ENCODE measurements at regions not wholly inside any gene's neighbourhood (a gene's known extent, or its start where the extent isn't known, plus 50 kb on each side); places are given as distances from the start of the nearest gene placed in this dataset.
"Not testable (repeated sequence)": the region's sequence is repeated elsewhere in the genome, so short reads cannot be mapped to it uniquely, and the experiment has no call there.

- DNase-seq, result peak; percentile 49
These were observed 214.6 kb upstream of the FAM241A start for GRCh38 chr4:111930659-111931058.

GRCh38 chr4:111933703-111934102 is 211.6 kb upstream of the FAM241A start:
- DNase-seq, result no peak

GRCh38 chr4:111934314-111934713 is 210.9 kb upstream of the FAM241A start:
- no peak for DNase-seq

- DNase-seq, result peak; percentile 25
These were observed 207.9 kb upstream of the FAM241A start for GRCh38 chr4:111937368-111937767.

GRCh38 chr4:111941957-111942356 is 203.3 kb upstream of the FAM241A start:
- no peak for DNase-seq

GRCh38 chr4:111943796-111944203 is 201.5 kb upstream of the FAM241A start:
- DNase-seq, result peak; percentile 59

- no peak for DNase-seq
These were observed 200.2 kb upstream of the FAM241A start for GRCh38 chr4:111945014-111945413.

GRCh38 chr4:111946800-111947199 is 198.5 kb upstream of the FAM241A start:
- DNase-seq, result peak; percentile 36

- no peak for DNase-seq
These were observed 192.6 kb upstream of the FAM241A start for GRCh38 chr4:111952688-111953087.

- DNase-seq, result no peak
These were observed 190.7 kb upstream of the FAM241A start for GRCh38 chr4:111954550-111954949.

GRCh38 chr4:111955001-111955400 is 190.3 kb upstream of the FAM241A start:
- DNase-seq, result no peak

- peak; percentile 76 for DNase-seq
These were observed 188.1 kb upstream of the FAM241A start for GRCh38 chr4:111957116-111957515.

GRCh38 chr4:111957997-111958396 is 187.3 kb upstream of the FAM241A start:
- no peak for DNase-seq

- DNase-seq, result peak; percentile 84
These were observed 186.0 kb upstream of the FAM241A start for GRCh38 chr4:111959222-111959621.

GRCh38 chr4:111960241-111960667 is 185.0 kb upstream of the FAM241A start:
- DNase-seq, result peak; percentile 67

- DNase-seq, result not testable (repeated sequence)
These were observed 184.2 kb upstream of the FAM241A start for GRCh38 chr4:111961026-111961425.

GRCh38 chr4:111961809-111962208 is 183.4 kb upstream of the FAM241A start:
- DNase-seq, result no peak

- DNase-seq, result no peak
These were observed 182.0 kb upstream of the FAM241A start for GRCh38 chr4:111963158-111963700.

GRCh38 chr4:111977419-111977965 is 167.8 kb upstream of the FAM241A start:
- no peak for DNase-seq

GRCh38 chr4:111979921-111980320 is 165.3 kb upstream of the FAM241A start:
- no peak for DNase-seq

GRCh38 chr4:111982089-111982488 is 163.2 kb upstream of the FAM241A start:
- no peak for DNase-seq

- no peak for DNase-seq
These were observed 161.0 kb upstream of the FAM241A start for GRCh38 chr4:111984169-111984819.

- DNase-seq, result no peak
These were observed 159.8 kb upstream of the FAM241A start for GRCh38 chr4:111985426-111985825.

- DNase-seq, result no peak
These were observed 159.2 kb upstream of the FAM241A start for GRCh38 chr4:111986095-111986494.

- DNase-seq, result peak; percentile 14
These were observed 156.7 kb upstream of the FAM241A start for GRCh38 chr4:111988514-111988913.
